ENCODE measurements at regions not wholly inside any gene's neighbourhood (a gene's known extent, or its start where the extent isn't known, plus 50 kb on each side); places are given as distances from the start of the nearest gene placed in this dataset.

DNA sequence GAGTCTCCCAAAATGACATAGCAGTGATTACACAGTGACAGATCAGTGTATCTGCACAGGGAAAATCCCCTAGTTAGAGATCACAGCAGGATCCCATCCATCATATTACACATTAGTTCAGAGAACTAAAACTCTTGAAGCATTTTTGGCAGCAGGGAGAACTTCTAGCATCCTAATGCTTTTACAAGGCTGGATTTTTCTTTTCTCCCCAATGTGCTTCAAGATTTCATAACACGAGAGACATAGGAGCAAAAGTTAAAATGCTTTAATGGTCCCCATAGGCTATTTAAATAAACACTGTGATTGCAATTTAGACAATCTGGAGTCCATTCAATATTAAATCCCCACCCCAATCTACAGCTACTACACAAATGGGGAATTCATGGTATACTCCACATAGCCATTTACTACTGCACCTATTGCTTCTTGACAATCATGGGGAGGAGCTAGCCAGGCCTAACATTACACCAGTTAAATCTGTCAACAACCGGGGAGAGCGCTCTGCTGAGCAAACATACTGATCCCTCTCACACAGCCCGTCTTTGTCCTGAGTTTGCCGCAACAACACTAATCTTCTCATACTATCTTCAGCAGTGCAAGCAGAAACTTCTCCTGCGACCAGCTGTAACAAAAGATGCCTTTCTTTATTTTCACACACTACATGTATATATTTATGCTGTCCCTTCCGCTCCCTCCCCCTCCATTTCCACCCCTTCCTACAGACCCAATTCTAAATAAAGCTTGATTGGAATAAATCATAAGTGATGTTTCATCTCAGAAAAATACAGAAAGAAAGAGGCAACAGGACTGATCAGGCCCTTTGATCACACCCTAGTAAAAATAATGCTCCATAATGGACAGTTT is 120.3 kb upstream of the SOX5 start:
- TF ChIP-seq CTCF (IDR thresholded peaks at IDR 0.05; ENCODE audit: insufficient read depth, low read length, poor library complexity, severe bottlenecking), result no peak
- no peak for DNase-seq (ENCODE audit: low read depth)
- Histone ChIP-seq H3K36me3 (ENCODE audit: control insufficient read depth, insufficient read depth, low read length) (no peaks in the 10 kb centered on the region), H3K27me3 (ENCODE audit: control insufficient read depth, insufficient read depth, low read length) (no peaks in the 10 kb centered on the region), H3K4me3 (ENCODE audit: low read depth, low read length) (no peak overlapping the region)

GRCh38 chr12:24066865-24067264 is 117.4 kb upstream of the SOX5 start:
- Histone ChIP-seq H3K36me3 (ENCODE audit: control insufficient read depth, insufficient read depth, low read length) (no peaks in the 10 kb centered on the region), H3K27me3 (ENCODE audit: control insufficient read depth, insufficient read depth, low read length) (no peaks in the 10 kb centered on the region), H3K4me3 (ENCODE audit: low read depth, low read length) (no peak overlapping the region)
- DNase-seq (ENCODE audit: low read depth), result no peak
- TF ChIP-seq CTCF (IDR thresholded peaks at IDR 0.05; ENCODE audit: insufficient read depth, low read length, poor library complexity, severe bottlenecking), result no peak

GRCh38 chr12:24066097-24066496 is 116.6 kb upstream of the SOX5 start:
- no peak for TF ChIP-seq CTCF (IDR thresholded peaks at IDR 0.05; ENCODE audit: insufficient read depth, low read length, poor library complexity, severe bottlenecking)

DNA sequence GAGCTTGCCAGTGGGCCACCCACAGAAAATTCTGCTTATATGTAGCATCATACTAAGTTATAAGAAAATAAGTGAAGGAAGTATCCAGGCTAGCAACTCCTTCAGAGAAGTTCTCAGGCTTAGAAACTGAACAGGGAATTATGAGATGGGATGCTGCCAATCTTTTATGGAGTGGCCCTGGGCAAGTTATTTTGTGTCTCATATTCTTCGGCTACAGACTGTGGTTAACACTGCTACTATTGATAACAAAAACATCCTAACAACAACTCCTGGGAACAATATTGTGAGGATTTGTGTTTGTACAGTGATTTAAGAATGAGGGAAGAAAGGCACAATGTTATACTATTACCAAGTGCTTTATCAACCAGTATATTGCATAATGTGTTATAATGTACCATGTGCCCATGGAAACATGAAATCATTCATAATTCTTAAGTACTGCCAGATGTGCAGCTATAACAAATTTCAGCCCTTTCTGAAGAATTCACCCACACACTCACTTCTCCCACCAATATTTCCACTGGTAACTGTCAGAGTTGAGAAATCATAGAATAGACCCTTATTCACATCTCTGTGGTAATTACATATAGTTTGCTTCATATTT is 113.3 kb upstream of the SOX5 start:
- H3K4me3 ChIP-seq (ENCODE audit: low read depth, low read length), result no peak overlapping the region
- no peak for DNase-seq (ENCODE audit: low read depth)
- no peaks in the 10 kb centered on the region for H3K27me3 ChIP-seq (ENCODE audit: control insufficient read depth, insufficient read depth, low read length)
- H3K36me3 ChIP-seq (ENCODE audit: control insufficient read depth, insufficient read depth, low read length), result no peaks in the 10 kb centered on the region
- no peak for TF ChIP-seq CTCF (IDR thresholded peaks at IDR 0.05; ENCODE audit: insufficient read depth, low read length, poor library complexity, severe bottlenecking)

More at GRCh38 chr12:24066097-24066496, 116.6 kb upstream of the SOX5 start:
- no peak for DNase-seq (ENCODE audit: low read depth)
- no peak overlapping the region for H3K4me3 ChIP-seq (ENCODE audit: low read depth, low read length)
- H3K27me3 ChIP-seq (ENCODE audit: control insufficient read depth, insufficient read depth, low read length), result no peaks in the 10 kb centered on the region
- no peaks in the 10 kb centered on the region for H3K36me3 ChIP-seq (ENCODE audit: control insufficient read depth, insufficient read depth, low read length)

GRCh38 chr12:24060089-24060488 is 110.6 kb upstream of the SOX5 start:
- Histone ChIP-seq H3K27me3 (ENCODE audit: control insufficient read depth, insufficient read depth, low read length) (no peaks in the 10 kb centered on the region), H3K4me3 (ENCODE audit: low read depth, low read length) (no peak overlapping the region), H3K36me3 (ENCODE audit: control insufficient read depth, insufficient read depth, low read length) (no peaks in the 10 kb centered on the region)
- DNase-seq (ENCODE audit: low read depth), result no peak
- no peak for TF ChIP-seq CTCF (IDR thresholded peaks at IDR 0.05; ENCODE audit: insufficient read depth, low read length, poor library complexity, severe bottlenecking)

Measured in kidney epithelial cell (primary cell).